ENCODE measurements at regions not wholly inside any gene's neighbourhood (a gene's known extent, or its start where the extent isn't known, plus 50 kb on each side); places are given as distances from the start of the nearest gene placed in this dataset.

GRCh38 chr5:97624886-97625285 lies 441.8 kb upstream of the RIOK2 start:
- no peak for ATAC-seq (ENCODE audit: insufficient number of reproducible peaks, low FRiP score, low read depth)
- H3K27ac ChIP-seq: no peak overlapping the region
- no peak for TF ChIP-seq CTCF (IDR thresholded peaks at IDR 0.05)
- no peaks in the 10 kb centered on the region for H3K9me3 ChIP-seq
- H3K4me3 ChIP-seq: no peak overlapping the region
- H3K4me1 ChIP-seq (ENCODE audit: control insufficient read depth in 1 of 2, low read depth in 2 of 2): no peaks in the 10 kb centered on the region
- no peaks in the 10 kb centered on the region for H3K27me3 ChIP-seq (replicated peaks; ENCODE audit: insufficient read depth)
- no peaks in the 10 kb centered on the region for H3K36me3 ChIP-seq
- no peak for DNase-seq (ENCODE audit: low spot score)

DNA sequence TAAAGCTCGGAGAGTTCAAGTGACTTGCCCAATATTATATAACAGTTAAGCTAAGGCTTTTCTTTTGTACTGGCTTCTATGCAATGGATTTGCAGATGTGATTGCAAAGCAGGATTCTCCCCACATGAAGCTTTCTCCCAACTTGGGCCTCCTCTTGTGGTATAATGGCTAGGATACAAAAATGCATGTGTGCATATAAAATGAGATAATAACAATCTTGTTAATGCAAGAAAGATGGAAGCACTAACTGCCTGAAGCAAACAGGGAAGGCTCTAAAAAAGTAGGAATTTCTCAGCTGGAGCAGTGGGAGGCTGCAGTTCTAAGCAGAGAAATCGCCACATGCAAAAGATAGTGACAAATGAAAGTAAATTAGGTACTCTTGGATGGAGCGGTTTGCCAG lies 444.2 kb upstream of the RIOK2 start:
- no peak overlapping the region for H3K27ac ChIP-seq
- H3K4me3 ChIP-seq: no peak overlapping the region
- TF ChIP-seq CTCF (IDR thresholded peaks at IDR 0.05): no peak
- H3K4me1 ChIP-seq (ENCODE audit: control insufficient read depth in 1 of 2, low read depth in 2 of 2): no peaks in the 10 kb centered on the region
- no peaks in the 10 kb centered on the region for H3K9me3 ChIP-seq
- no peak for ATAC-seq (ENCODE audit: insufficient number of reproducible peaks, low FRiP score, low read depth)
- DNase-seq (ENCODE audit: low spot score): no peak
- no peaks in the 10 kb centered on the region for H3K36me3 ChIP-seq
- no peaks in the 10 kb centered on the region for H3K27me3 ChIP-seq (replicated peaks; ENCODE audit: insufficient read depth)

DNA sequence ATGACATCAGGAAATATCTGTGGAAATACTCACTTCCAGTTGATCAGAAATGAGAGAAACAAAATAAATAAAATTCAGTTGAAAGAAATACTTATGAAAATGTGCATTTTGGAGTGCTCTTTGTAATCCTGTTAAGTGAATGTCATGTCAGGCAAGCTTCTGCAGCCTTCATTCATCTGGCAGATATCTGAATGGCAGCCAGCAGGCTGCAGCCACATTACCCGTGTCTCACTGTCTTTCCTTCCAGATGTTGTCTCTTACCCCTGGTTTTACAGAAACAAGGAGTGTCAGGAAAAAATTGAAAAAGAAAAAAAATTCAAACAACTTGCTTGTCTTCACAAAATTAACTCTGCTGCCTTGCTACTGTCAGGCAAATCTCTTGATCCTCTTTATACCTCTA lies 445.0 kb upstream of the RIOK2 start:
- no peak for ATAC-seq (ENCODE audit: insufficient number of reproducible peaks, low FRiP score, low read depth)
- no peak for TF ChIP-seq CTCF (IDR thresholded peaks at IDR 0.05)
- no peak for DNase-seq (ENCODE audit: low spot score)
- H3K9me3 ChIP-seq: no peaks in the 10 kb centered on the region
- H3K4me3 ChIP-seq: no peak overlapping the region
- no peaks in the 10 kb centered on the region for H3K36me3 ChIP-seq
- no peaks in the 10 kb centered on the region for H3K4me1 ChIP-seq (ENCODE audit: control insufficient read depth in 1 of 2, low read depth in 2 of 2)
- H3K27ac ChIP-seq: no peak overlapping the region
- H3K27me3 ChIP-seq (replicated peaks; ENCODE audit: insufficient read depth): no peaks in the 10 kb centered on the region

GRCh38 chr5:97628807-97629206 lies 445.8 kb upstream of the RIOK2 start:
- Histone ChIP-seq H3K4me1 (ENCODE audit: control insufficient read depth in 1 of 2, low read depth in 2 of 2) (no peaks in the 10 kb centered on the region), H3K36me3 (no peaks in the 10 kb centered on the region), H3K4me3 (no peak overlapping the region), H3K9me3 (no peaks in the 10 kb centered on the region), H3K27me3 (replicated peaks; ENCODE audit: insufficient read depth) (no peaks in the 10 kb centered on the region), H3K27ac (no peak overlapping the region)
- DNase-seq (ENCODE audit: low spot score) (no peak), ATAC-seq (ENCODE audit: insufficient number of reproducible peaks, low FRiP score, low read depth) (no peak)
- no peak for TF ChIP-seq CTCF (IDR thresholded peaks at IDR 0.05)

DNA sequence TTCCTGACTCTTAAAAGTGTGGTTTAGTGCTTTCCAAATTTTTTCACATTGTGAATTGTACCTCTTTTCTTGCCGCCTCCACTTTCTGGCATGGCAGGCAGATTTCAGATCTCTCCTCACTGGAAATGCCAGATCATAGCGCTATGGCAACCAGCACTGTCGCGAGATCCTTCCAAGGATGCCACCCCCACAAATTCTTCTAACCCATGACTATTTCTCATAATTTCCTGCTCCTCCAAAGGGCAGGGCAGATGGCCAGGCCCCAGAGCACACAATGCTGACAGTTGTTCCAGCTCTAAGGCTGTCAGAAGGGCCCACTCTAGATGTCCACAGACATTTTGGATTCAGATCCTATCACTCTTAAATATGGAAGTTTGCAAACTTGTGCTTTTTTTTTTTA lies 446.2 kb upstream of the RIOK2 start:
- H3K27ac ChIP-seq: no peak overlapping the region
- no peak for DNase-seq (ENCODE audit: low spot score)
- H3K4me3 ChIP-seq: no peak overlapping the region
- no peak for TF ChIP-seq CTCF (IDR thresholded peaks at IDR 0.05)
- H3K4me1 ChIP-seq (ENCODE audit: control insufficient read depth in 1 of 2, low read depth in 2 of 2): no peaks in the 10 kb centered on the region
- no peaks in the 10 kb centered on the region for H3K36me3 ChIP-seq
- ATAC-seq (ENCODE audit: insufficient number of reproducible peaks, low FRiP score, low read depth): no peak
- no peaks in the 10 kb centered on the region for H3K27me3 ChIP-seq (replicated peaks; ENCODE audit: insufficient read depth)
- H3K9me3 ChIP-seq: no peaks in the 10 kb centered on the region

Measured in thoracic aorta (tissue), 2 donors.